Mesothelial cell of epicardium (in vitro differentiated cells): ENCODE measurements at regions not wholly inside any gene's neighbourhood (a gene's known extent, or its start where the extent isn't known, plus 50 kb on each side); places are given as distances from the start of the nearest gene placed in this dataset.

Source experiments
- DNase-seq, 2 experiments: peaks; one replicate each; pipeline ENCODE4 v3.0.0; 2021; ENCODE audit warnings: low spot score in 2 of 2; ENCODE audit not compliant: unreplicated experiment in 2 of 2
- H3K27ac Mint-ChIP-seq: 2 replicates; pipeline ENCODE4 v1.8.0; 2021; ENCODE audit warnings: mixed read lengths
- H3K27me3 Mint-ChIP-seq: 2 replicates; pipeline ENCODE4 v1.8.0; 2021; ENCODE audit warnings: low read depth, mixed read lengths
- H3K36me3 Mint-ChIP-seq: 2 replicates; pipeline ENCODE4 v1.8.0; 2021; ENCODE audit warnings: mixed read lengths
- H3K4me1 Mint-ChIP-seq: 2 replicates; pipeline ENCODE4 v1.8.0; 2021; ENCODE audit warnings: mixed read lengths
- H3K4me3 Mint-ChIP-seq: 2 replicates; pipeline ENCODE4 v1.8.0; 2021; ENCODE audit warnings: mild to moderate bottlenecking, moderate library complexity, mixed read lengths
- H3K9me3 Mint-ChIP-seq: 2 replicates; pipeline ENCODE4 v1.8.0; 2021; ENCODE audit warnings: mixed read lengths
- TF ChIP-seq, protein P1 (sequence below): fragments of 200-600 bp; sonication (generic); IDR thresholded peaks from one replicate; pipeline ENCODE4 v1.5.0; 2021; ENCODE audit warnings: antibody characterized with exemption; ENCODE audit not compliant: unreplicated experiment

- H3K27ac Mint-ChIP-seq: no peak overlapping the region
- H3K27me3 Mint-ChIP-seq: no peaks in the 10 kb centered on the region
- H3K4me3 Mint-ChIP-seq: no peak overlapping the region
- no peak for DNase-seq
- TF ChIP-seq, protein P1, sequence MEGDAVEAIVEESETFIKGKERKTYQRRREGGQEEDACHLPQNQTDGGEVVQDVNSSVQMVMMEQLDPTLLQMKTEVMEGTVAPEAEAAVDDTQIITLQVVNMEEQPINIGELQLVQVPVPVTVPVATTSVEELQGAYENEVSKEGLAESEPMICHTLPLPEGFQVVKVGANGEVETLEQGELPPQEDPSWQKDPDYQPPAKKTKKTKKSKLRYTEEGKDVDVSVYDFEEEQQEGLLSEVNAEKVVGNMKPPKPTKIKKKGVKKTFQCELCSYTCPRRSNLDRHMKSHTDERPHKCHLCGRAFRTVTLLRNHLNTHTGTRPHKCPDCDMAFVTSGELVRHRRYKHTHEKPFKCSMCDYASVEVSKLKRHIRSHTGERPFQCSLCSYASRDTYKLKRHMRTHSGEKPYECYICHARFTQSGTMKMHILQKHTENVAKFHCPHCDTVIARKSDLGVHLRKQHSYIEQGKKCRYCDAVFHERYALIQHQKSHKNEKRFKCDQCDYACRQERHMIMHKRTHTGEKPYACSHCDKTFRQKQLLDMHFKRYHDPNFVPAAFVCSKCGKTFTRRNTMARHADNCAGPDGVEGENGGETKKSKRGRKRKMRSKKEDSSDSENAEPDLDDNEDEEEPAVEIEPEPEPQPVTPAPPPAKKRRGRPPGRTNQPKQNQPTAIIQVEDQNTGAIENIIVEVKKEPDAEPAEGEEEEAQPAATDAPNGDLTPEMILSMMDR: no peak
- H3K4me1 Mint-ChIP-seq: peaks cover 24% of the 10 kb centered on the region
- no peaks in the 10 kb centered on the region for H3K36me3 Mint-ChIP-seq
- H3K9me3 Mint-ChIP-seq: no peaks in the 10 kb centered on the region
Measured at GRCh38 chr12:105483691-105484090, 153.2 kb downstream of the C12orf75 start.

- TF ChIP-seq, protein P1: no peak
Measured at GRCh38 chr12:105485321-105485910, 154.9 kb downstream of the C12orf75 start.

GRCh38 chr12:105485921-105486320 lies 155.4 kb downstream of the C12orf75 start:
- peaks cover 12% of the 10 kb centered on the region for H3K4me1 Mint-ChIP-seq
- no peak overlapping the region for H3K4me3 Mint-ChIP-seq
- H3K27me3 Mint-ChIP-seq: no peaks in the 10 kb centered on the region
- no peak overlapping the region for H3K27ac Mint-ChIP-seq
- TF ChIP-seq, protein P1: no peak
- H3K9me3 Mint-ChIP-seq: no peaks in the 10 kb centered on the region
- DNase-seq: no peak
- no peaks in the 10 kb centered on the region for H3K36me3 Mint-ChIP-seq

More at GRCh38 chr12:105485321-105485910, 154.9 kb downstream of the C12orf75 start:
- DNase-seq: no peak
- Mint-ChIP-seq H3K4me3 (no peak overlapping the region), H3K27ac (no peak overlapping the region), H3K9me3 (no peaks in the 10 kb centered on the region), H3K27me3 (no peaks in the 10 kb centered on the region), H3K36me3 (no peaks in the 10 kb centered on the region), H3K4me1 (peaks cover 14% of the 10 kb centered on the region)

DNA sequence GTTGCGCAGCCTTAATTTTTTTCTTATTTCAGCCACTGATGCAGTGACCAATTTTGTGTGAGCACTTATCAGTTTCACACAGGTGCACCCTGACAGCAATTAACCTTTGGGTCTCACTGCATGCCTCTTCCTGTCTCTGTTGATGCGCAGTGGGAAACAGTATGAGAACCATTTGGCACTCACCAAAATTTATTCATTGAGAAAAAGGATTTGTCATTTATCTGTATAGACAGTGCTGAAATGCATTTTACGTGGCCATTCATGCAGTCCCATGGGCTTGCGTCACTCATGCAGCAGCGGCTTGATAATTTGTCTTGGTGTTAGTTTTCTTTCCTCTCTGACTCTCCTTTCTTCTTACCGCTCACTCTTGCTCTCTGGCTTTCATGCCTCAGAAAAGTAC lies 157.5 kb downstream of the C12orf75 start:
- Mint-ChIP-seq H3K4me1 (peaks cover 18% of the 10 kb centered on the region), H3K27ac (no peak overlapping the region), H3K4me3 (no peak overlapping the region), H3K36me3 (no peaks in the 10 kb centered on the region), H3K27me3 (no peaks in the 10 kb centered on the region), H3K9me3 (no peaks in the 10 kb centered on the region)
- no peak for DNase-seq
- TF ChIP-seq, protein P1: no peak

DNA sequence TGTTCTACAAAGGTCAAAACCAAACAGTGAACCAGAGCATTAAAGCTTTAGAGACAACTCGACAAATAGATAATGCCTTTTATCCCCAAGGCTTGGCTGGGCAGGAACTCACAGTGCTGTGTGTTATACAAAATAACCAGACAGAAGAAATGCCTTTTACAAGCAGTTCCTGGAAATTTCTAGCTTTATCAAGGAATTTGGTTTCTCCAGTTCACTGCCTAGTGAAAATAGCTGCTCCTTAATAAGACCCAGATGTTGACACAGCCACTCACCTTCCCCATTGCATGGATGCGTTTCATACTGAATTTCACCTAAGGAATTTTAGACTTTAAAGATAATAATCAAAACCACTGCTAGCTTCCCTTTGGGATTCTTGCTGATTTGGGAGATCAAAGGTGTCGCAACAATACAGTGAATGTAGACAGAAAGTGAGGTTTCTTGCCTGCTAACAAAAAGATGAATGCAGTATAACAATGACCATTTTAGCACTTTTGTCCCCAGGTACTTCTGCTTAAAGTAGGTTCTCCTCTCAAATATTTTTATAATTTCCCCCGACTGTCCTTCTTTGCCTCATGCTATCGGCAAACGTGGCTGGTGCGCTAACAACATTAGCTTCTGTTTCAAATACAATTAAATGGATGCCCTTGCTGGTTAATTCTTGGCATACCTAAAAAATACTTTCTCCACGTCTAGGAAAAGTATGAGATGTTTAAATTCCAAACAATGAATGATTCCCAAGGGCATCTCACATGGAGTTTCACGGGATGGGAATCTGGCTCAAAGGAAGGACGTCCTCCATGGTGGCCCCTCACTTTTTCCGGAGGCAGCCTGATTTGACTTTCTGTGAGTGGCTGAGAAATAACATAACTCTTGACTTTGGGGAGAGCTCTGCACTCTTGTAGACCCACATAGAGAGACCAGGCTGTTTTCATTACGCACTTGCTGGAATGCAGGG lies 162.4 kb downstream of the C12orf75 start:
- Mint-ChIP-seq H3K27ac (peak overlapping the region; percentile 91), H3K9me3 (peaks cover 24% of the 10 kb centered on the region), H3K27me3 (no peaks in the 10 kb centered on the region), H3K36me3 (peaks cover 7% of the 10 kb centered on the region), H3K4me1 (peaks cover 18% of the 10 kb centered on the region), H3K4me3 (no peak overlapping the region)
- DNase-seq: no peak
- TF ChIP-seq, protein P1: no peak
